GM23338 (cell line): ENCODE measurements at regions not wholly inside any gene's neighbourhood (a gene's known extent, or its start where the extent isn't known, plus 50 kb on each side); places are given as distances from the start of the nearest gene placed in this dataset.

Experiments
- ATAC-seq: fragments of 200-7000 bp; cut with Tn5 transposase; 3 replicates; pipeline ENCODE4 v1.9.1; 2020
- DNase-seq: peaks from one replicate; pipeline ENCODE4 v3.0.0-alpha.2; 2015; ENCODE audit warnings: low spot score
- H2AFZ ChIP-seq: fragments of 200-600 bp; sonication (generic); 2 replicates; pipeline ENCODE4 v1.8.0; 2016; ENCODE audit warnings: antibody characterized with exemption, mild to moderate bottlenecking, moderate library complexity
- H3F3A ChIP-seq: fragments of 200-600 bp; sonication (generic); replicated peaks from 2 replicates; pipeline ENCODE4 v1.8.0; 2017; ENCODE audit warnings: antibody characterized with exemption, mixed run types, low read depth
- H3K27ac ChIP-seq: fragments of 200-600 bp; sonication (generic); 2 replicates; pipeline ENCODE4 v1.6.1; 2016; ENCODE audit warnings: low read depth
- H3K27me3 ChIP-seq: fragments of 200-600 bp; sonication (generic); 2 replicates; pipeline ENCODE4 v1.8.0; 2016; ENCODE audit warnings: mild to moderate bottlenecking, mixed run types, moderate library complexity; ENCODE audit not compliant: insufficient read depth
- H3K36me3 ChIP-seq: fragments of 200-600 bp; sonication (generic); 2 replicates; pipeline ENCODE4 v1.8.0; 2016; ENCODE audit warnings: mild to moderate bottlenecking; ENCODE audit not compliant: insufficient read depth
- H3K4me1 ChIP-seq: fragments of 200-600 bp; sonication (generic); 2 replicates; pipeline ENCODE4 v1.8.0; 2016; ENCODE audit warnings: mild to moderate bottlenecking, moderate library complexity; ENCODE audit not compliant: insufficient read depth
- H3K4me2 ChIP-seq: fragments of 200-600 bp; sonication (generic); 2 replicates; pipeline ENCODE4 v1.7.1; 2017; ENCODE audit warnings: mixed run types
- H3K4me3 ChIP-seq: fragments of 200-600 bp; sonication (generic); 2 replicates; pipeline ENCODE4 v1.6.1; 2016; ENCODE audit warnings: mixed run types
- H3K79me2 ChIP-seq: fragments of 200-600 bp; sonication (generic); replicated peaks from 2 replicates; pipeline ENCODE4 v1.8.0; 2017; ENCODE audit warnings: mild to moderate bottlenecking; ENCODE audit not compliant: insufficient read depth
- H3K9me2 ChIP-seq: fragments of 200-600 bp; sonication (generic); 2 replicates; pipeline ENCODE4 v1.8.0; 2017; ENCODE audit not compliant: insufficient read depth
- H4K20me1 ChIP-seq: fragments of 200-600 bp; sonication (generic); replicated peaks from 2 replicates; pipeline ENCODE4 v1.8.0; 2017; ENCODE audit warnings: mild to moderate bottlenecking; ENCODE audit not compliant: insufficient read depth
- H3K27ac Mint-ChIP-seq: 2 replicates; pipeline ENCODE4 v1.8.0; 2020; ENCODE audit warnings: inconsistent platforms, mild to moderate bottlenecking, moderate library complexity, mixed read lengths
- H3K27me3 Mint-ChIP-seq: 3 replicates; pipeline ENCODE4 v1.8.0; 2022; ENCODE audit warnings: low read depth, mild to moderate bottlenecking, moderate library complexity, mixed read lengths, inconsistent platforms; ENCODE audit not compliant: insufficient read depth, poor library complexity
- H3K36me3 Mint-ChIP-seq: 3 replicates; pipeline ENCODE4 v1.8.0; 2021; ENCODE audit warnings: low read depth, mild to moderate bottlenecking, inconsistent platforms, moderate library complexity, mixed read lengths
- H3K4me1 Mint-ChIP-seq: 3 replicates; pipeline ENCODE4 v1.8.0; 2020; ENCODE audit warnings: mild to moderate bottlenecking, inconsistent platforms, mixed read lengths
- H3K4me3 Mint-ChIP-seq: 3 replicates; pipeline ENCODE4 v1.8.0; 2021; ENCODE audit warnings: moderate library complexity, mild to moderate bottlenecking, inconsistent platforms, mixed read lengths
- H3K9me3 Mint-ChIP-seq: 3 replicates; pipeline ENCODE4 v1.8.0; 2020; ENCODE audit warnings: moderate library complexity, mild to moderate bottlenecking, inconsistent platforms, mixed read lengths
- CREB1 ChIP-seq: fragments of 250-450 bp; sonication (Bioruptor Pico); IDR thresholded peaks from 2 replicates; pipeline ENCODE4 v1.5.0; 2020; ENCODE audit warnings: low read depth, mild to moderate bottlenecking, moderate library complexity
- CTCF ChIP-seq, 2 experiments: fragments of 200-600 bp in 1 of 2; sonication (generic) in 1 of 2; conservative IDR thresholded peaks; 2 replicates each; pipeline versions ENCODE4 v1.5.1 to v1.6.1; 2016 to 2017; ENCODE audit warnings: antibody characterized with exemption in 2 of 2, low read depth in 2 of 2, mild to moderate bottlenecking in 2 of 2, moderate library complexity in 1 of 2
- ETS1 ChIP-seq: IDR thresholded peaks from 2 replicates; pipeline ENCODE4 v1.6.1; 2016; ENCODE audit warnings: antibody characterized with exemption
- EZH2 ChIP-seq: fragments of 200-600 bp; sonication (generic); IDR thresholded peaks from one replicate; pipeline ENCODE4 v1.8.0; 2017; ENCODE audit warnings: antibody characterized with exemption, mild to moderate bottlenecking, low read depth; ENCODE audit not compliant: unreplicated experiment
- JUNB ChIP-seq: IDR thresholded peaks from one replicate; pipeline ENCODE4 v1.6.1; 2016; ENCODE audit warnings: antibody characterized with exemption; ENCODE audit not compliant: unreplicated experiment
- NANOG ChIP-seq: IDR thresholded peaks from 2 replicates; pipeline ENCODE4 v1.6.1; 2016; ENCODE audit warnings: antibody characterized with exemption, borderline replicate concordance
- POLR2AphosphoS5 ChIP-seq: IDR thresholded peaks from 2 replicates; pipeline ENCODE4 v1.6.1; 2016; ENCODE audit warnings: antibody characterized with exemption, low read depth
- REST ChIP-seq: IDR thresholded peaks from one replicate; pipeline ENCODE4 v1.6.1; 2018; ENCODE audit warnings: antibody characterized with exemption; ENCODE audit not compliant: unreplicated experiment
- STAT1 ChIP-seq: IDR thresholded peaks from one replicate; pipeline ENCODE4 v1.6.1; 2016; ENCODE audit warnings: antibody characterized with exemption; ENCODE audit not compliant: unreplicated experiment
- ZNF331 ChIP-seq: fragments of 250-450 bp; sonication (Bioruptor Pico); IDR thresholded peaks from 2 replicates; pipeline ENCODE4 v1.5.0; 2020; ENCODE audit warnings: low read depth, mild to moderate bottlenecking, moderate library complexity
- ZNF462 ChIP-seq: fragments of 250-450 bp; sonication (Bioruptor Pico); IDR thresholded peaks from 2 replicates; pipeline ENCODE4 v1.5.0; 2020; ENCODE audit warnings: mild to moderate bottlenecking, moderate library complexity

GRCh38 chr1:30417001-30417700 is 306.2 kb downstream of the MATN1 start:
- no peak overlapping the region for H3K27ac ChIP-seq
- Mint-ChIP-seq H3K27ac (no peak overlapping the region), H3K4me3 (no peak overlapping the region), H3K9me3 (no peaks in the 10 kb centered on the region), H3K36me3 (no peaks in the 10 kb centered on the region), H3K4me1 (no peaks in the 10 kb centered on the region), H3K27me3 (peaks cover 5% of the 10 kb centered on the region)
- no peaks in the 10 kb centered on the region for H3K9me2 ChIP-seq
- ATAC-seq (no peak), DNase-seq (no peak)
- no peaks in the 10 kb centered on the region for H3K4me1 ChIP-seq
- no peak overlapping the region for H2AFZ ChIP-seq
- H3F3A ChIP-seq = no peaks in the 10 kb centered on the region
- H4K20me1 ChIP-seq = no peaks in the 10 kb centered on the region
- H3K36me3 ChIP-seq = no peaks in the 10 kb centered on the region
- TF ChIP-seq CREB1 (CRISPR knock-in tag) (no peak), EZH2 (no peak), NANOG (no peak), STAT1 (no peak), ETS1 (no peak), CTCF (conservative IDR thresholded peaks at IDR 0.05; ENCODE audit: low read depth in 2 of 2) (no peak), ZNF331 (CRISPR knock-in tag) (no peak), ZNF462 (CRISPR knock-in tag) (no peak), POLR2AphosphoS5 (no peak), REST (no peak), JUNB (no peak)
- H3K79me2 ChIP-seq = no peaks in the 10 kb centered on the region
- H3K4me2 ChIP-seq = no peak overlapping the region
- no peaks in the 10 kb centered on the region for H3K27me3 ChIP-seq
- H3K4me3 ChIP-seq = no peak overlapping the region
